NCI-H82 treated with DMSO at 0.1 percent for 48 hours (cell line): ENCODE measurements at regions not wholly inside any gene's neighbourhood (a gene's known extent, or its start where the extent isn't known, plus 50 kb on each side); places are given as distances from the start of the nearest gene placed in this dataset.
"Not testable (repeated sequence)": the region's sequence is repeated elsewhere in the genome, so short reads cannot be mapped to it uniquely, and the experiment has no call there.

Source experiments
- DNase-seq: peaks from one replicate; lab custom pipeline; 2025; ENCODE audit not compliant: unreplicated experiment; lab: John Stamatoyannopoulos, UW

GRCh38 chr5:82564963-82565362, 286.8 kb upstream of the RPS23 start:
- no peak for DNase-seq

- no peak for DNase-seq
Measured at GRCh38 chr5:82563745-82564144, 285.6 kb upstream of the RPS23 start.

DNA sequence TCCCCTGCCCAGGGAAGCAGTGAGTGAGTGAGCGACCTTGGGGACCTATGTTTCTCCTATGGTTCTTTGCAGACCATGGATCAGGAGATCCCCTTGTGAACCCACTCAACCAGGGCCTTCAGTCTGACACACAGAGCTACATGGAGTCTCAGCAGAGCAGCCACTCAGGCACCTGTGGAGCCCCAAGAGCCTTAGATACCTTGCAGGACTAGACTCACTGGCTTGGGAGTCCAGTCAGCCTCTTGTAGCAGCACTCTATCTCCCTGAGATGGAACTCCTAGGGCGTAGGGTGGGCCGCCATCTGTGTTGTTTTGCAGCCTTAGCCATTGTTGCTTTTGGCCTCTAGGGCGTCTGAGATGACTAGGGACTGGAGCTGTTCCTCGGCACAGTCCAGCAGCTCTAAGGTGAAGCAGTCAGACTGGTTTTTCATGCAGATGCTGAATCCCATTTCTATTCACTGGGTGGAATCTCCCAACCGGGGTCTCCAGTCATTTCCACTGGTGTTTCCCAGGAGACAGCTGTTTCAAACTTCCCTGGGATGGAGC, 284.6 kb upstream of the RPS23 start:
- DNase-seq = no peak

DNA sequence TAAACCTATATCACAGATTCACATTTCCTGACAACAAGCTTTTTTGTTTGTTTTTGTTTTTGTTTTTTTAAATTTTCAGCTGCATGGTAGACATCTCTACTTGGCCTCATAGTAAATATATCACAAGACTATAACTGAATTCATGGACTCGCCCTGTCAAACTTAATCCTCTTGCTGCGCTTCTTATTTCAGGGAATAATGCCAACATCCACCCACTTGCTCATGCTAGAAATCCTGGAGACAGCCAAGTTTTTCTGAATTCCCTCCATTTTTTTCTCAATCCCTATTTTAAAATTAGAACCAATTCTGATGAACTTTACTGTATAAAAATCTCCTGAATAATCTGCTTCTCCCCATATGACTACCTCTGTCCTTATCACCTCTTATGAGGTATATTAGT, 283.6 kb upstream of the RPS23 start:
- DNase-seq = no peak

DNA sequence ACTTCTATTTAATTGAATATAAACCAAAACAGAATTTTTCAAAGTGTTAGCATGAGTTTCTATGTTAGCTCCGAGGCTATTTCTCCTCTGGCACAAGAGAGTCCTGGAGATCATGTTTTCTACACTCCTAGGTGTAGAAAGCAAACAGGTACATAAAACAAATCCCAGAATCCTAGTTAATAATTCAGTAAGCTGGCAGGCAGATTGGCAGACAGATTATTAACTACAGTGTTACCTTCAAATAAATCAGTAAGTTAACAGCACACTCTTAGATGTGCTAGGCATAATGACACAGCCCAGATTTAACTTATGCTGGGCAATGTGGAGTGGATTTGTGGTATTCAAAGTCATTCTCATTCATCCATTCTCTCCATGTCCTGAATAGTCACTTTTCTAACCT, 282.8 kb upstream of the RPS23 start:
- no peak for DNase-seq

GRCh38 chr5:82560561-82560960, 282.4 kb upstream of the RPS23 start:
- DNase-seq = no peak

- peak; percentile 15 for DNase-seq
Measured at GRCh38 chr5:82551840-82552385, 273.8 kb upstream of the RPS23 start.

- no peak for DNase-seq
Measured at GRCh38 chr5:82551192-82551591, 273.0 kb upstream of the RPS23 start.

DNA sequence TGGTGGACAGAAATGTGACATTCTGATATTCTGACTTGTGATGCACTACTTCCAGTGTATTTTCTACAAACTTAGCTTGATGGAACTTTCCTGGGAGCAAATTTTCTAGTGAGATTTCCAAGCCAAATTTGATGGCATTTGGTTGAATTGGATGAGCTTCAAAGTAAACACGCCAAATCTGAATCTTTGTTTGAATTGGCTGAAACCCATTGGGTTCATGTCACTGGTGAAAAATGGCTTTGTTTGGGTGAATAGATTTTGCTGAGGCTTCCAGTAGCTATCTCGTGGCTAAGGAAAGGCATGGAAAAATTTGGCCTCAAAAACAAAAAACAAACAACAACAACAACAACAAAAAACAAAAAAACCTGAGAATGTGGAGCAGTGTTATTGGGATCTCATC, 271.1 kb upstream of the RPS23 start:
- no peak for DNase-seq

DNA sequence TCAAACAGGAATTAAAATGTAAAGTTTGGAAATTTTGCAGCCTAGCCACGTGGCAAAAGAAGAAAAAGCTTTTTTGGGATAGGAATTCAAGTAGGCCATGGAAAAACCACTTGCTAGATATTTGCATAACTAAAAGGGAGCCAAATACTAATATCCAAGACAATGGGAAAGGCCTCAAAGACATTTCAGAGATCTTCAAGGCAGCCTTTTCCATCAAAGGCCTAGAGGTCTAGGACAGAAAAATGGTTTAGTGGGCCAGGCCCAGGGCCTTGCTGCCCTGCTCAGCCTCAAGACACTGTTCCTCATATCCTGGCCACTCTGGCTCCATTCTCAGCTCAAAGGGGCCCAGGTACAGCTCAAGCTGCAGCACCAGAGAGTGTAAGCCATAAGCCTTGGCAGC, 265.9 kb upstream of the RPS23 start:
- DNase-seq = no peak

GRCh38 chr5:82540301-82540700, 262.1 kb upstream of the RPS23 start:
- DNase-seq = no peak

GRCh38 chr5:82538339-82539034, 260.3 kb upstream of the RPS23 start:
- DNase-seq = no peak

DNA sequence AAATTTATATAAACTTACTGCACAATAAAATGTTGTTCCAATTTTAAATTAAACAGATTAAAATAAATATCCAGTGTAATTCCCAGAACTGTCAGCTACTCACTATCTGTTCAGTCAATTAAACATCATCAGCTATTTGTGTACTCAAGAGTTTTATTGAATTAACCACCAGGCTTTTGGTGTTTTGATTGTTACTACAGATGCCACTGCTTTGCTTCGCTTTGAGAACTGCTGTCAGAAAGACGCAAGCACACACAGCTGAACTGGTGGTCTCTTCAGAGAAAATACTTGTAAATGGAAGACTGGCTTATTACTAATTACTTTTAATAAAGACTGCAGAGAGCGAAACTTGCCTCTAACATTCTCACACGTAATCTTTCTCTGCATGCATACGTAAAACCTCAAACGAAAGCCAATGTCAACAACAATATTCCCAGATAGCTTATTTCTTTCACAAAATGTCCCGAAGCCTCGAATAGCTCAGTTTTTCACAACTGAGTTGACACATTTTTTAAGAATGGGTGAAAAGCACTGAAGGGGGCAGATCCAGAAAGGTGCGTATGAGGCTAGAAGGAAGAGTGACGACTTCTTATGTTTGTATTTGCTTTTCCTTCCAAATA, 259.6 kb upstream of the RPS23 start:
- no peak for DNase-seq

GRCh38 chr5:82534986-82535385, 256.8 kb upstream of the RPS23 start:
- DNase-seq = no peak

GRCh38 chr5:82532075-82532474, 253.9 kb upstream of the RPS23 start:
- DNase-seq = not testable (repeated sequence)

DNA sequence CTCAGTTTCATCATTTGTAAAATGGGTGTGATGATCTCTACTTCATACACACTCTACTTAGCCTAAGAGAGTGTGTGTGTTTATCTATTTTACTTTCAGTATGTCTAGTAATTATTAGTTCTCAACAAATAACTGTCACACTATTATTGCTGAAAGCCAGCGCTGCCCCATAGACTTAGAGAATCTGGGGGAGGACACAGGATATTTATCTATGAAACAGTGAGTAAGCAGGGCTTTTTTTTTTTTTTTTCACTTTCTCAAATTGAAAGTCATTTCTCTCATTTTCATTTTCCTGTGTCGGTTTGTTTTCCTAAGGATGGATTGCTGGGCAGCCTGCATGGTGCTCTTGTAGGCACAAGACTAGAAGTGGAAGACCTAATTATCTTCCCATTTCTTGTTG, 248.4 kb upstream of the RPS23 start:
- no peak for DNase-seq

- DNase-seq = no peak
Measured at GRCh38 chr5:82525626-82526025, 247.5 kb upstream of the RPS23 start.

DNA sequence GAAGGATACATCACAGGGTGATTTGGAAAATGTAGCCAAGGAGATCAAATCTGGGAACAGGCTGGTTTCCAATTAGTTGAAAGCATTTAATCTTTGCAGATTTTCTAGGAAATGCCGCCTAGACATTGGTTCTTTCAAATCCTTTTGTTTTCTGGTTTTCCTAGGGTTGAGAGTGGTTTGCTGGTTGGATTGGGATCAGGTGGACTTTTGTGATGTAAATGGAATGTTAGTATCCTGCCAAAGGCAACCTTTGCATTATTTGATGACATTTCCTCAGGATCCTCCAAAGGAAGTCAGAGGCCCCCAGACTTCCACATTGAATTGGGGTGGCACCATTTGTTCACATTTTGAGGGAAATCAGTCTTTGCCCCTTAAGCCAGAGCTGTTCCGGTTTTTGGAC, 245.5 kb upstream of the RPS23 start:
- DNase-seq = no peak

DNA sequence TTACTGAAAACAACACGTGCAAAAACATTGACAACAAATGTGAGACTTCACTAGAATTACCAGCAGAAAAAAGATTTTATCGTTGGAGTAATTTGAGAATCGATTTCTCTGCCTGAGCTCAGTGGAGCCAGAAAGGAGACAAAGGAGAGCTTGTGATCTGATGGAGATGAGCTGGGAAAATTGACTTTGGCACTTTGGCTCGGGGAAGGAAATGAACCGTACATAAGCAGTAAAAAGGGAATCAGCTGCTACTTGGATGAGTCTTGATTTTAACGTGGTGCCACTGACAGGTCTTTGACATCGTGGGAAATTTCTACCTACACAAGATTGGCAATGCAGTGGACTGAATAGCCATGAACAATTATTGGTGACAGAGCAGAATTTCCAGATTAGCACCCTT, 244.7 kb upstream of the RPS23 start:
- no peak for DNase-seq

DNA sequence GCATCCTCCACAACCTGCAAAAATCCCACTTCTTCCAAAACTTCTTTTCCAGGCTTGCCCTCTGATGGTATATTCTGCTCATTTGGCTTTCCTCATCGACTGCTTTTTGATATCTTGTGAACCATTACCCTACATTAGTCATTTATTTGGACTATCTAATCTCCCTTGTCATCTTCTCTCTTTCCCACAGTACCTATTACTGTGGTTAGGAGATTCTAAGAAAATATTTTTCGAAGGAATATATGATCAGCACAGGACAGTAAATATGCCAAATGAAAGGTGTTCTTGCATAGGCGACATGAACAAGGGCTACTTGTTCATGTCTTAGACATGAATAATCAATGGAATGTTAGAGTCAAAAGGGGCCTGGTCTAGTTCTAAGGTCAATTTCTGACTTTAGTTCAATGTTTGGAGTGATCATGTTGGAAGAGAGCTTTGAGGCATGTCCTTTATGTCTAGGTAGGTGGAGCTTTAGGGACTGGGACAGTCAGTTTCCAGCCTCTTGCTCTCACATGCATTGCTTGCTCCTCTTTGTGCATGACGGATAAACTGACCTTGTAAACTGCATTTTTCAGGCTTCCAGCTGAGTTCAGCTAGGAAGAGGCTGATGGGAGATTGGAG, 243.4 kb upstream of the RPS23 start:
- no peak for DNase-seq

DNA sequence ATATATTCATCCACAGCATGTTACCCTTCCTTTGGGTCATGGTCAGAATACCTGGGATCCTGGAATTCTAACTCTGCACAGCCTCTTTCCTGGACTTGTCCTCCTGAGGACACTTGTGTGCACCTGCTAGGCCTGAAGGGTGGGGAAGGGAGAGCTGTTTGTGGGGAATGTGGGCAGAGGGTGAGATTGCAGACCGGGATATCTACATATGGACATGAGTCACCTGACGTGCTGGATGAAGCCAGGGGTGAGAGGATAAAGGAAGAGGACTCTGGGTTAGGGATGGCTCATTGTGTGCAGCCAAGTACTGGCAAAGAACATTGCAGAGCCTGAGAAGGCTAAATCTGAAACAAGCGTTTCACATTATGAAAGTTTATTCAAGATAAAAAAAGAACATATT, 241.4 kb upstream of the RPS23 start:
- DNase-seq = no peak

DNA sequence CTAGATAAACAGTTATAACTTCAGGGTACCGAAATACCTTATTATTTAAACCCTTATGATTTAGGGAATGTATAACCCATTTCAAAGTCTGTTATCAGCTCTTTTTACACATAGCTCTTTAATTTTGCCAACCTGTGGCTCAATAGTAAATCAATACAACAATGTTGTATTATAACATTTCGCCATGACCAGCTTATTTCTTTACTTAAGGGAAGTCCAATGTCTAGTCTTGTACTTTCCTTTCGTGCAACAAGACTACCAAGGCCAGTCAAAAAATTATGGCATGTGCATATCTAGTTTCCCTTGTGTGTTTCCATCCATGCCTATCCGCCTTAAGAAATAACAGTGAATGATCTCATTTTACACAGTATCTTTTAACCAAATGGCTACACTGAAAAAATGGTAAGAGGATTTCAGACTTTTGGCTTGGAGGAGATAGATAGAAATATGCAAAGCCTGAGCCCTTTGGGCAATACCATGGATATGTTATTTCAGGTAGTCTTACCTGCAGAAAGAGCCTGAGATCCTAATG, 239.5 kb upstream of the RPS23 start:
- no peak for DNase-seq
